WERI-Rb-1 (cell line): ENCODE measurements at regions not wholly inside any gene's neighbourhood (a gene's known extent, or its start where the extent isn't known, plus 50 kb on each side); places are given as distances from the start of the nearest gene placed in this dataset.

Source experiments
- DNase-seq: peaks from one replicate; pipeline ENCODE4 v3.0.0-alpha.2; 2020
- H3K27ac ChIP-seq: fragments of 250-450 bp; sonication (Bioruptor Pico); 2 replicates; pipeline ENCODE4 v1.5.1; 2020; ENCODE audit warnings: mild to moderate bottlenecking, moderate library complexity
- H3K27me3 ChIP-seq: fragments of 250-450 bp; sonication (Bioruptor Pico); 2 replicates; pipeline ENCODE4 v1.5.1; 2021; ENCODE audit warnings: mild to moderate bottlenecking, low read depth, moderate library complexity; ENCODE audit not compliant: insufficient read depth, severe bottlenecking
- H3K36me3 ChIP-seq: fragments of 250-450 bp; sonication (Bioruptor Pico); 2 replicates; pipeline ENCODE4 v1.5.1; 2020; ENCODE audit warnings: mild to moderate bottlenecking, moderate library complexity
- H3K4me3 ChIP-seq: 2 replicates; pipeline ENCODE4 v1.5.1; 2011; ENCODE audit warnings: low read depth, mild to moderate bottlenecking, control low read depth, low read length
- H3K9me3 ChIP-seq: fragments of 250-450 bp; sonication (Bioruptor Pico); 2 replicates; pipeline ENCODE4 v1.5.1; 2021; ENCODE audit warnings: mild to moderate bottlenecking, moderate library complexity; ENCODE audit not compliant: severe bottlenecking
- TF ChIP-seq, protein P1 (sequence below): IDR thresholded peaks from 2 replicates; pipeline ENCODE4 v1.5.1; 2011; ENCODE audit warnings: low read depth, mild to moderate bottlenecking, control low read depth, inconsistent platforms, low read length

DNA sequence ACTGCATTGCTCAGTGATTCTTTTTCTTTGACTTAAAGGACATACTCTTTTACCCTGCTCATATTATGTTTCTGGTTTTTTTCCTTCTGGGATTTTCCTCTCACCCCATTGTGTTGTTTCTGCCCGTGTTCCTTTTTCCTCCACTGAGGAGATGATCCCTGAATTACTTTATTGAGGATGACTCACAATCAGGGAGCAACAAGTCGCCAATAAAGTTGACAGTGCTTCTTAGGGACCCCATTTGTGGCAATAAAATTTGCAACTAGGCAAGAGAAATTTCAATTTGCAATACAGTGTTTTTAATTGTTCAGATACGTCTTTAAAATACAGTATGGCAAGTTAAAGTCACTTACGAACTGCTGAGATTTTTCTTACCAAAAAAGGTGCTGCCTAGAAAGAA, 217.9 kb downstream of the SOX4 start:
- H3K36me3 ChIP-seq, result no peaks in the 10 kb centered on the region
- no peak overlapping the region for H3K27ac ChIP-seq
- H3K4me3 ChIP-seq, result no peak overlapping the region
- H3K27me3 ChIP-seq, result no peaks in the 10 kb centered on the region
- TF ChIP-seq, protein P1, sequence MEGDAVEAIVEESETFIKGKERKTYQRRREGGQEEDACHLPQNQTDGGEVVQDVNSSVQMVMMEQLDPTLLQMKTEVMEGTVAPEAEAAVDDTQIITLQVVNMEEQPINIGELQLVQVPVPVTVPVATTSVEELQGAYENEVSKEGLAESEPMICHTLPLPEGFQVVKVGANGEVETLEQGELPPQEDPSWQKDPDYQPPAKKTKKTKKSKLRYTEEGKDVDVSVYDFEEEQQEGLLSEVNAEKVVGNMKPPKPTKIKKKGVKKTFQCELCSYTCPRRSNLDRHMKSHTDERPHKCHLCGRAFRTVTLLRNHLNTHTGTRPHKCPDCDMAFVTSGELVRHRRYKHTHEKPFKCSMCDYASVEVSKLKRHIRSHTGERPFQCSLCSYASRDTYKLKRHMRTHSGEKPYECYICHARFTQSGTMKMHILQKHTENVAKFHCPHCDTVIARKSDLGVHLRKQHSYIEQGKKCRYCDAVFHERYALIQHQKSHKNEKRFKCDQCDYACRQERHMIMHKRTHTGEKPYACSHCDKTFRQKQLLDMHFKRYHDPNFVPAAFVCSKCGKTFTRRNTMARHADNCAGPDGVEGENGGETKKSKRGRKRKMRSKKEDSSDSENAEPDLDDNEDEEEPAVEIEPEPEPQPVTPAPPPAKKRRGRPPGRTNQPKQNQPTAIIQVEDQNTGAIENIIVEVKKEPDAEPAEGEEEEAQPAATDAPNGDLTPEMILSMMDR, result no peak
- no peaks in the 10 kb centered on the region for H3K9me3 ChIP-seq
- DNase-seq, result no peak

DNA sequence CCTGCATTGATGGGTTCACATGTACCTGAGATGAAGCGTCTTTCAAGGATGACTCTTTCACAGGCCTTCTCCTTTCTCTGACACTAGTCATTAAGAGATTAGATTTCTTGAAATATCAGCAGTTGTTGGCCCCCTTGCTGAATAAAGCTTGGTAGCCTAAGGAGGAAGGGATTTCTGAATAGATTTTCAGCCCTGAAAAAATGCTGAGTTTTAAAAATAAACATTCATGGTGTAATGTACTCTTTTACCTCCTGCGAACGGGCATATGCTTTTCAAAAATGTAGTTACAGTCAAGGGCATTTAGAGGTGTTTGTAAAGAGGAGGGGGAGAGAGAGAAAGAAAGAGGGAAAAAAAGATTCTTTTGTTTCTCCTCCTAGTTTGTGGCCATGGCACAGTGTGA, 222.7 kb downstream of the SOX4 start:
- TF ChIP-seq, protein P1, result no peak
- Histone ChIP-seq H3K27ac (no peak overlapping the region), H3K27me3 (no peaks in the 10 kb centered on the region), H3K9me3 (no peaks in the 10 kb centered on the region), H3K36me3 (no peaks in the 10 kb centered on the region), H3K4me3 (no peak overlapping the region)
- no peak for DNase-seq

DNA sequence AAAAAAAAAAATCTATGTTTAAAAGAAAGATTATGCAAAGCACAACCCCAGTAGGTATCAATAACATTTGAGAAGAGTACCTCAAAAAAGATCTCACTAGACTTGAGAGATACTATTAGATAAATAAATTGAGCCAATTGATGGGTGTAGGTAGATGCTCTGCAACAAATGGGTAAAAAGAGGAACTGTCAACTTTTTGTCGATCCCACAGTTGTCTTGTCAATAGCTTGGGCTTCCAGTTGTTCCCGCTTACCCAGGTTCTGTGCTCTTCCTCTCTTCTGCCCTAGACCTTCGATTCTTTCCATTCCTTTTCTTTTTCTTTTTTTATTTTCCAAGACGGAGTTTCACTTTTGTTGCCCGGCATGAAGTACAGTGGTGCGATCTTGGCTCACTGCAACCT, 226.9 kb downstream of the SOX4 start:
- DNase-seq, result no peak
- Histone ChIP-seq H3K36me3 (no peaks in the 10 kb centered on the region), H3K9me3 (no peaks in the 10 kb centered on the region), H3K27me3 (no peaks in the 10 kb centered on the region), H3K4me3 (no peak overlapping the region), H3K27ac (no peak overlapping the region)
- TF ChIP-seq, protein P1, result no peak

DNA sequence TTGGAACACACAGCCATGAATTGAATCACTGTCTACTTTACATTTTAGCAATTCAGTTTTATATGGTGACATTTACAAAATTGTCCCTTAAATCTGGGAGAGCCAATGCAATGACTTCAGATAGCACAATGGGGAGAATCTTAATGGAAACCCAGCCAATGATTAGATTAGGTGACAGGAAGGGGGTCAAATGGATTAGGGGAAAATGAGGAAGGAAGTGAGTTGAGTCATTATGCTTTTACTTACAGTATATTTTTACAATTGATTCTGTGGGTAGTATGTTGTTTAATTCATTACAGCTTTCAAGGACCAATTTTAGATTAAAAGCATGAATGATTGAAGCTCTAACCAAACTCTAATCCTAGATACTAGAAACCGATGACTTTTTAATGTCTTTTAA, 229.8 kb downstream of the SOX4 start:
- no peak for DNase-seq
- TF ChIP-seq, protein P1, result no peak
- no peaks in the 10 kb centered on the region for H3K9me3 ChIP-seq

DNA sequence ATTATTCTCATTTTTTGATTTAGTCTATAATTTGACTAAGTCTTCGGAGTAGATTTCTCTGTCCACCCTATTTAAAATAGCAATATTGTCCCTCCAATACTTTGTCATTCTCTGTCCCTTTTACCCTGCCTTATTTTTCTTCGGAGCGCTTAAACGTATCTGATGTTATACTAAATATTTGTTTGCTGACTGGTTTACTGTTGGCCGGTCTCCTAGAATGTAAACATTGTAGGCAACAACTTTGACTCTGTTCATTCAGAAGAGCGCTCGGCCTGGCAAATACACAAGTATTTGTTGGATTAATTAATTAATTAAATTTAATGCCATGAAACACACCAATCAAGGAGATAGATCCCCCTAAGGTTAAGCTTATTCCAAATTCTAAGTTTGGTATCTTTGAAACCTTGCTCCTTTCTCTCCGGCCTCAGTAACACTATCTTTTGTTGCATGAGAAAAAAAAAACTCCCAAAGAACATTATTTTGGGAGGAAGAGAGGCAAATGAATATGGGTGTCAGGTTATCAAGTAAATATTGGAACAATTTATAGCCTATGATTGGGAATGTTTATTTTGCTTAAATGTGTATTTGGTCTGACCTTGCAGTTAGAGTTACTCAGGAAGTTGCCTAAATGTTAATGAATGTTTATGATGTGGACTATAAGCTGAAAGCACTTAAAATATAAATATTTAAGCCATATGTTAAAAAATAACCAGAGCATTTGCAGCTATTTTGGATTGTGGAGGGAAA, 231.1 kb downstream of the SOX4 start:
- H3K4me3 ChIP-seq, result no peak overlapping the region
- DNase-seq, result no peak
- H3K9me3 ChIP-seq, result no peaks in the 10 kb centered on the region
- no peaks in the 10 kb centered on the region for H3K36me3 ChIP-seq
- TF ChIP-seq, protein P1, result no peak
- H3K27me3 ChIP-seq, result no peaks in the 10 kb centered on the region
- H3K27ac ChIP-seq, result no peak overlapping the region

More for the DNA sequence above, 229.8 kb downstream of the SOX4 start:
- no peak overlapping the region for H3K4me3 ChIP-seq
- H3K27me3 ChIP-seq, result no peaks in the 10 kb centered on the region
- no peaks in the 10 kb centered on the region for H3K36me3 ChIP-seq
- no peak overlapping the region for H3K27ac ChIP-seq

DNA sequence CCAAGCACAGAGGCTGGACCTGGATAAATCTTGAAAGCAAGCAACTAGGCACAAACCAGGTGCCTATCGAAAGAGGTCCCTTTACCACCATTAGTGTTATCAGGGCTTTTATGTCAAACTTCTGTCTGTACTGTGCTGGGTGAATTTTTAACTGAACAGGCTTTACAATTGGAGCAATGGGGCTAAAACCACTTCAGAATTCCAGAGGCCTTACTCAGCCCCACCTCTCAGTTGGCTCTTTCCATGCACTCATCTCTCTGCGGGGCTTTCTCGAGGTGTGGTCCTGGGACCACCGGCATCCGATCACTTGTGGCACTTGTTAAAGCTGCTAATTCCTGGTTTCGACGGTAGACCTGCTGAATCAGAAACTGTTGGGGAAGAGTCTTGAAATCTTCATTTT, 232.5 kb downstream of the SOX4 start:
- Histone ChIP-seq H3K27ac (no peak overlapping the region), H3K36me3 (no peaks in the 10 kb centered on the region), H3K9me3 (no peaks in the 10 kb centered on the region), H3K4me3 (no peak overlapping the region), H3K27me3 (no peaks in the 10 kb centered on the region)
- no peak for DNase-seq
- TF ChIP-seq, protein P1, result no peak
